ENCODE measurements at regions not wholly inside any gene's neighbourhood (a gene's known extent, or its start where the extent isn't known, plus 50 kb on each side); places are given as distances from the start of the nearest gene placed in this dataset.

DNA sequence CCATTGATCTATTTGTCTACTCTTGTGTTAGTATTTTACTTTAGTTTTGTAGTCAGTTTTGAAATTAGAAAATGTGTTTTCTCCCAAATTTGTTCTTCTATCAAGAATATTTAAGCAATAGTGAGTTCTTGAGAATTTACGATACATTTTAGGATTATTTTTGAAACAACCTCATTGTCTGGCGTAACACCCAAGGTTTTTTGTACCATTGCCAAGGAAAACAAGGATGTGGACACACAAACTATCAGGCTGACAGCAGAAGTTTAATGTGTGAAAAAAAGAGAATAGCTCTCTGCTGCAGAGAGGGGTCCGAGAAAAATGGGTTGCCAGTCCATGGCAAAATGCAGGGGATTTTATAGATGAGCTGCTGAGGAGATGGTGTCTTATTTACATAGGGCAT, 865.1 kb upstream of the CNTN5 start:
- TF ChIP-seq, protein P1, sequence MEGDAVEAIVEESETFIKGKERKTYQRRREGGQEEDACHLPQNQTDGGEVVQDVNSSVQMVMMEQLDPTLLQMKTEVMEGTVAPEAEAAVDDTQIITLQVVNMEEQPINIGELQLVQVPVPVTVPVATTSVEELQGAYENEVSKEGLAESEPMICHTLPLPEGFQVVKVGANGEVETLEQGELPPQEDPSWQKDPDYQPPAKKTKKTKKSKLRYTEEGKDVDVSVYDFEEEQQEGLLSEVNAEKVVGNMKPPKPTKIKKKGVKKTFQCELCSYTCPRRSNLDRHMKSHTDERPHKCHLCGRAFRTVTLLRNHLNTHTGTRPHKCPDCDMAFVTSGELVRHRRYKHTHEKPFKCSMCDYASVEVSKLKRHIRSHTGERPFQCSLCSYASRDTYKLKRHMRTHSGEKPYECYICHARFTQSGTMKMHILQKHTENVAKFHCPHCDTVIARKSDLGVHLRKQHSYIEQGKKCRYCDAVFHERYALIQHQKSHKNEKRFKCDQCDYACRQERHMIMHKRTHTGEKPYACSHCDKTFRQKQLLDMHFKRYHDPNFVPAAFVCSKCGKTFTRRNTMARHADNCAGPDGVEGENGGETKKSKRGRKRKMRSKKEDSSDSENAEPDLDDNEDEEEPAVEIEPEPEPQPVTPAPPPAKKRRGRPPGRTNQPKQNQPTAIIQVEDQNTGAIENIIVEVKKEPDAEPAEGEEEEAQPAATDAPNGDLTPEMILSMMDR (IDR thresholded peaks at IDR 0.05): no peak
- TF ChIP-seq POLR2A (IDR thresholded peaks at IDR 0.05): no peak
- TF ChIP-seq EP300 (IDR thresholded peaks at IDR 0.05): no peak
